ENCODE measurements at regions not wholly inside any gene's neighbourhood (a gene's known extent, or its start where the extent isn't known, plus 50 kb on each side); places are given as distances from the start of the nearest gene placed in this dataset.

- TF ChIP-seq ZNF586 (CRISPR knock-in tag; conservative IDR thresholded peaks at IDR 0.05): no peak
- TF ChIP-seq NFIC (IDR thresholded peaks at IDR 0.05): no peak
- no peak for TF ChIP-seq CREB5 (CRISPR knock-in tag; IDR thresholded peaks at IDR 0.05)
- TF ChIP-seq MYC (IDR thresholded peaks at IDR 0.05; ENCODE audit: low read depth, low read length): no peak
- no peak for TF ChIP-seq MYC (CRISPR knock-in tag; IDR thresholded peaks at IDR 0.05; ENCODE audit: borderline replicate concordance, low read depth)
- no peak for TF ChIP-seq KHSRP (IDR thresholded peaks at IDR 0.05)
- no peak for TF ChIP-seq HDGF (IDR thresholded peaks at IDR 0.05)
- TF ChIP-seq KAT2B (IDR thresholded peaks at IDR 0.05; ENCODE audit: low read depth, low read length): no peak
- TF ChIP-seq PCBP2 (IDR thresholded peaks at IDR 0.05; ENCODE audit: low read depth, low read length, poor library complexity, severe bottlenecking): no peak
Measured at GRCh38 chr4:22072726-22073125, 124.2 kb upstream of the KCNIP4 start (continued).

GRCh38 chr4:22072240-22072639, 123.7 kb upstream of the KCNIP4 start:
- H3K9ac ChIP-seq (ENCODE audit: insufficient read depth in 1 of 2, low read depth in 2 of 2, low read length in 2 of 2): no peak overlapping the region
- CTCF ChIA-PET (ENCODE audit: low intra/inter-chr PET ratio): no interaction called here
- TF ChIP-seq BRCA1 (IDR thresholded peaks at IDR 0.05): no peak
- TF ChIP-seq BRCA1 (CRISPR knock-in tag; IDR thresholded peaks at IDR 0.05): no peak
- no peak for TF ChIP-seq L3MBTL2 (IDR thresholded peaks at IDR 0.05)
- H3K4me3 ChIP-seq: no peak overlapping the region
- BruUV-seq (replicated peaks): no TSS peak
- 0% methylated on average over 1 of the region's 1 CpG for WGBS (ENCODE audit: insufficient coverage, low coverage, missing lambda C conversion rate)
- FAIRE-seq (no peak), DNase-seq (ENCODE audit: extremely low read depth in 1 of 4, low spot score in 3 of 4) (no peak), ATAC-seq (no peak)
- H3K4me2 ChIP-seq (ENCODE audit: insufficient read depth, low read length): no peak overlapping the region
- POLR2A ChIA-PET: no interaction called here
- no peaks in the 10 kb centered on the region for H3K9me1 ChIP-seq (ENCODE audit: control insufficient read depth, insufficient read depth, low read length)
- H3K9me3 ChIP-seq (replicated peaks; ENCODE audit: control insufficient read depth, insufficient read depth, low read depth, low read length): 0 out of 2 replicates have a peak, but pooled peaks cover 2% of the 10 kb centered on the region
- H3K27me3 ChIP-seq (ENCODE audit: control insufficient read depth in 2 of 2, insufficient read depth in 2 of 2, low read length in 2 of 2): no peaks in the 10 kb centered on the region
- H3K4me1 ChIP-seq (replicated peaks in 1 of 2; ENCODE audit: control insufficient read depth in 2 of 2, insufficient read depth in 2 of 2, low read length in 2 of 2): no peaks in the 10 kb centered on the region
- no peaks in the 10 kb centered on the region for H4K20me1 ChIP-seq (replicated peaks; ENCODE audit: control insufficient read depth, insufficient read depth, low read length)
- no peaks in the 10 kb centered on the region for H3K36me3 ChIP-seq (ENCODE audit: control insufficient read depth, insufficient read depth, low read length)
- H3K27ac ChIP-seq (ENCODE audit: extremely low read depth, low read depth, low read length): no peak overlapping the region
- in situ Hi-C loops (cut with MboI) (no loop called here), intact Hi-C loops (cut with micrococcal nuclease) (no loop called here)
- H3K79me2 ChIP-seq (ENCODE audit: control insufficient read depth, insufficient read depth, low read length): no peaks in the 10 kb centered on the region
- no peak overlapping the region for H2AFZ ChIP-seq (ENCODE audit: low read depth, low read length)

Measured in K562 (cell line).